ENCODE measurements at regions not wholly inside any gene's neighbourhood (a gene's known extent, or its start where the extent isn't known, plus 50 kb on each side); places are given as distances from the start of the nearest gene placed in this dataset.

- TF ChIP-seq POLR2A (IDR thresholded peaks at IDR 0.05) (no peak), CTCF (IDR thresholded peaks at IDR 0.05) (no peak)
Measured at GRCh38 chr20:48060841-48061720, 275.8 kb upstream of the SULF2 start.
